ENCODE measurements at regions not wholly inside any gene's neighbourhood (a gene's known extent, or its start where the extent isn't known, plus 50 kb on each side); places are given as distances from the start of the nearest gene placed in this dataset.

- TF ChIP-seq CTCF (IDR thresholded peaks at IDR 0.05) = no peak
- TF ChIP-seq POLR2A (IDR thresholded peaks at IDR 0.05) = no peak
Measured at GRCh38 chr2:217393585-217394032, 533.7 kb upstream of the TNP1 start.

All from uterus (tissue), 2 donors.